ENCODE measurements at regions not wholly inside any gene's neighbourhood (a gene's known extent, or its start where the extent isn't known, plus 50 kb on each side); places are given as distances from the start of the nearest gene placed in this dataset.

DNA sequence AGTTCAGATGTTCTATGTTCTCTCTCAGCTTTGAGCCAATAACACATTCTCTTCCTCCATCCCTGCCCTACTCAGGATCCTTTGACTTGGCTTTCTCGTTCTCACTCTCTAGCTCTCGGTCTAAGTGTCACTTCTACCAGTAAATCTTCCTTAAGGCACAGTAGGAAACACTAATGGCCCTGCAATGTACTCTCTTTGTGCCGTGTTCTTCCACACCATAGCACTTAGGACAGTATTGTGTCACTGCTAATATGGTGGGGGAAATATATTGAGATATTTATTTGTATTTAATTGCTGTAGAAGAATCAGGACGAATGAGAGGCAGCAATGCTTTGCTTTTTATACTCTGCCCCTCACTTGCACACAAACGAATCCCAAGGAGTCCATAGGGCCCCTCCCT lies 493.1 kb downstream of the SHISA9 start:
- DNase-seq (ENCODE audit: low read depth), result no peak

DNA sequence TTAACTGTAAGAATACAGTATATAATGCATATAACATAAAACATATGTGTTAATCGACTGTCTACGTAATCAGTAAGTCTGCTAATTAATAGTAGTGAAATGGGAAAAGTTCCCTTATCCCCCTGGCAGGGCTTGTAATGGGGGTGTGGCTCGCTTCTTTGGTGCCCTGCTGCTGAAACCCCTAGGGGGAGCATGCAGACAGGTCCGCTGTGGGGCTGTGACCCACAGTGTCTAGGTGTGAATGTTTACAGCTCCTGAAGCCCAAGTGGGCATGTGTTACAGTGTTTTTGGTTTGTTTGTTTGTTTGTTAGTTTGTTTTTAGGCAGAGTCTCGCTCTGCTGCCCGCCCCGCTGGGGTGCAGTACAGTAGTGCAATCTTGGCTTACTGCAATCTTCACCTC lies 495.7 kb downstream of the SHISA9 start:
- no peak for DNase-seq (ENCODE audit: low read depth)

GRCh38 chr16:13401641-13402040 lies 500.2 kb downstream of the SHISA9 start:
- no peak for DNase-seq (ENCODE audit: low read depth)

DNA sequence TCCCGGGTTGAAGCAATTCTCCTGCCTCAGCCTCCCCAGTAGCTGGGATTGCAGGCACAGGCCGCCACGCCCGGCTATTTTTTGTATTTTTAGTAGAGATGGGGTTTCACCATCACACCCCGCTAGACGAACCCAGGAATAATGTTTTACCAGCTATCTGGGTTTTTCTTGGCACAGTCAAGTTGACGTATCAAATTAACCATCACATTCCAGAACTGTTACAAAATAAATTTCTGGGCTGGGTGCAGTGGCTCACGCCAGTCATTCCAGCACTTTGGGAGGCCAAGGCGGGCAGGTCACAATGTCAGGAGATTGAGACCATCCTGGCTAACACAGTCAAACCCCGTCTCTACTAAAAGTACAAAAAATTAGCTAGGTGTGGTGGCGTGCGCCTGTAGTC lies 501.2 kb downstream of the SHISA9 start:
- no peak for DNase-seq (ENCODE audit: low read depth)

GRCh38 chr16:13403326-13403725 lies 501.9 kb downstream of the SHISA9 start:
- DNase-seq (ENCODE audit: low read depth), result no peak

DNA sequence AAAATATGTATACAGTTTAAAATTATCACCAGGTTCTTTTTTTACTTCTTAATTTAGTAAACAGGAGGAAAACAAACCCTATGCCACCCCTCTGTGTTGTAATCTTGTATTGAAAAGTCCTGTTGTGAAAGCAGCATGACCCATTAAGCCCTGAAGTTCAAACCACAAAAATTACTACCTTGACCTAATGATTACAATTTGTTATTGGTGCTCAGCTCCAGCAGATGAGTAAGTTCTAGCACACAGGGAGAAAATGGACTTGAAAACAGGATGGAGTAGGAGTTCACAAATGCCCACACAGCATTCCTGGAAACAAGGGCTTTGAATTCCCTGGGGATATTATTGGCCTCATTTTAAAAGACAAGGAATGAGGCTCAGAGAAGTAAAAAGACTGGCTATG lies 505.8 kb upstream of the ERCC4 start:
- no peak for DNase-seq (ENCODE audit: low read depth)

GRCh38 chr16:13419589-13419988 lies 500.4 kb upstream of the ERCC4 start:
- no peak for DNase-seq (ENCODE audit: low read depth)

DNA sequence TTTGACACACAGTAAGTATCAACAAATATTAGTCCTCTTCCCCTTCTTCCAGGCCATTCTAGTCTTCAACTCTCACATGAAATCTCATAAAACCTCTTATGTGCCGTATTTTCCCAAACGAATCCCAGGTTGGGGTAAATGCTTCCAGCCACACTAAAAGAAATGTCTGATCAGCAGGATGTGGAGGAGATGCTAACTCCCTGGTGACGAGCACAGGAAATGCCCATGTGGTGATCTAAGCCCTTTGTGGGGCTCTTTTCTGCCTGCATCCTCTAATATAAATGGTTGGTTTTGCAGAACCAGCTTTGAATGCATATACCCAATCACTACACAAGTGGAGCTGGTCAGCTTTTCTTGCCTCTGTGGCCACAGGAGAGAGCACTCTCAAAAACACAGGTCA lies 498.2 kb upstream of the ERCC4 start:
- DNase-seq (ENCODE audit: low read depth), result no peak

DNA sequence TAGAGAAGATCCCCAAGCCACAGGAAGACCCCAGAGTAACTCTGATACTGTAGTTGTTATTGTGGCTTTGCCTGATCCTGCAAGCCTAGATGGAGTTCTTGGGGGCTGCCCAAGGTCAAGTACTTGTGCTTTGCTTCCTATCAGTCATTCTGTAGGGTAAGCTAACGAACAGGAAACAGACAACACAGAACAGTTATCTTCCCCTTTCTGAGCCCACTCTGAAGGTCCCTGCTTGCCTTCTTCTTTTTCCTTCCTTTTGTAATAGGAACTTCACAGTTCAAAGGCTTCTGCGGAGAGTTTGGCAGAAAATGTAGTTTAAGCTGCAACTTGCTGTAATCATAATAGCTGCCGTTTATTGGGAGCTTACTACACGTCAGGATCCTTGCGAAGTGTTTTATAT lies 494.1 kb upstream of the ERCC4 start:
- no peak for DNase-seq (ENCODE audit: low read depth)

GRCh38 chr16:13426269-13426668 lies 493.7 kb upstream of the ERCC4 start:
- DNase-seq (ENCODE audit: low read depth), result no peak

GRCh38 chr16:13426736-13427135 lies 493.2 kb upstream of the ERCC4 start:
- no peak for DNase-seq (ENCODE audit: low read depth)

DNA sequence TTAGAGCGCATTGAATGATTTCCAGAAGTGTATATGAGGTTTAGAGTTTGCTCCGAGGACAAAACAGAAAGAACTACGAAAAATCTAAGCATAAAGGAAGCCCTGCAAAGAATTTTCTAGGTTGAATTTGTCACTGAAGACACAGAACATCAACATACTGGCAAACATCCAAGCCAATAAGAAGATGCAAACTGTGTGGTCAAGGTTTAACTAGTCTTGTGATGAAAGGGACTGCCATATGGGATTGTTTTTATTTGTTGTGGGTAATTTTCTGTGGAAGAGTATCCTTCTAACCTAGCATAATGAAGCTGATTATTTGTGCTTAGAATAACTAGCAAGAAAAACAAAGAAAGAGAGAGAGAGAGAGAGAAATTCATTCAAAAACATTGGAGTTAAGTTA lies 492.0 kb upstream of the ERCC4 start:
- no peak for DNase-seq (ENCODE audit: low read depth)

DNA sequence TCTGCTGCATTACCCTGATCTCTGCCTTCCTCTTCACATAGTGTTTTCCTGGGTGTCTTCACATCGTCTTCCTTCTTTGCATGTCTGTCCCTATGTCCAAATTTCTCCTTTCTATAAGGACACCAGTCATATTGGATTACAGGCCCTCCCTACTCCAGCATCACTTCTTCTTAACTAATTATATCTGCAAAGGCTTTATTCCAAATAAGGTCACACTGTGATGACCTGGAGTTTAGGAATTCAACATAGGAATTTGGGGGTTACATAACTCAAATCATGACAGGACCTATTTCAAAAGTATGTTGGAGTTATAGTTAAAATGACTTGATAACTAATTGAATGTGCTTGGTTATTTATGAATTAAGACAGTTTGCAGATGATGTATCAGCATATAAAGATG lies 490.5 kb upstream of the ERCC4 start:
- no peak for DNase-seq (ENCODE audit: low read depth)

DNA sequence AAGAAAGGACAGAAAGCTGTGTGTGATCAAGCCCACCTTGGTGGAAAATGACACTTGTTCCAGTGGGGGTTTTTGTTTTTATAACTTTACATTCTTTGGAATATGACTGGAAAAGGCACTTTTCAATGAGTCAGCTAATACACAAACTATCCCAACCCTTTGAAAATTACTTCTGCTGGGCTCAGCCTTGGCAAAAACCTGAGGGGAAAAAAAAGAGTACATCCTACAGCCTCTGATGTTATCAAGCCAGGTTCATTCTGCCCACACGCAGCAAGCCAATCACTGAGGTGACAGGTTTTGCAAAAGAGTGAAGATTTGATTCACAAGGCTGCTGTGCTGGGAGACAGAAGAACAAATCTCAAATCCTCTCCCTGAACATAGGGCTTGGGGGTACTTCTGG lies 484.5 kb upstream of the ERCC4 start:
- no peak for DNase-seq (ENCODE audit: low read depth)

- DNase-seq (ENCODE audit: low read depth), result no peak
Measured at GRCh38 chr16:13435873-13436474, 484.0 kb upstream of the ERCC4 start.

- DNase-seq (ENCODE audit: low read depth), result no peak
Measured at GRCh38 chr16:13436641-13437412, 483.1 kb upstream of the ERCC4 start.

DNA sequence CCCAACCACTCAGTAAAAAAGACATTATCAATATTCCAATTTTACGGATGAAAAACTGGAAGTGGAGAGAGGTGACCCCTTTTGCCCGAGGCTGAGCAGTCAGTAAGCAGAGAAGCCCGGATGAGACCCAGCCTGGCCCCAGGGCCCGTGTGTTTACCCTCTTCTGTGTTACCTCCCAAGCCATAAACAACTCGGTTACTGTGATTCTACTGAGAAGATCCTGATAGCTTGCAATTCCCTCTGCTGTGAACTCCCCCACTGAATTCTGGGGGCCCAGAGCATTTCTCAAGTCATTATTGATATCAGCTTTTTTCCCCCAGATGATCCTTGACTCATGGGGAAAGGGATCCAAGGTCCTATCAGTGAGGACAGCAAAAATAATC lies 482.6 kb upstream of the ERCC4 start:
- no peak for DNase-seq (ENCODE audit: low read depth)

- no peak for DNase-seq (ENCODE audit: low read depth)
Measured at GRCh38 chr16:13438064-13438463, 481.9 kb upstream of the ERCC4 start.

GRCh38 chr16:13439766-13440165 lies 480.2 kb upstream of the ERCC4 start:
- no peak for DNase-seq (ENCODE audit: low read depth)

- no peak for DNase-seq (ENCODE audit: low read depth)
Measured at GRCh38 chr16:13441675-13442074, 478.3 kb upstream of the ERCC4 start.

GRCh38 chr16:13448346-13448745 lies 471.6 kb upstream of the ERCC4 start:
- DNase-seq (ENCODE audit: low read depth), result no peak

DNA sequence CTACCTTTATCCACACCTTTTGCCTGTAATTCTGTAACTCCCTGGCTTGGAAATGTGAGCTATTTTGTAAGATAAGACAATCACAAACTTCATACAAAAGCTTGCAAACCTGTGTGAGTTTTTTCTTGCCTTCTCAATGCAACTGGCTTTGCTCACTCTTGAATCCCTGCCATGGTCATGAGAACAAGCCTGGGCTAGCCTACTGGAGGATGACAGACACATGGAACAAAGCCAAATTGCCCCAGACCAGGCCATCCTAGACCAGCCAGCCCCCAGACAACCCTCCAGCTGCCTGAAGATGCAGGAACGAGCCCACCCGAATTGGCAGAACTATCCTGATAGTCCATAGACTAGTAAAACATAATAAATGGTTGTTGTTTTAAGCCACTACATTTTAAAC lies 466.6 kb upstream of the ERCC4 start:
- DNase-seq (ENCODE audit: low read depth), result no peak

GRCh38 chr16:13453938-13454553 lies 465.9 kb upstream of the ERCC4 start:
- DNase-seq (ENCODE audit: low read depth), result no peak

DNA sequence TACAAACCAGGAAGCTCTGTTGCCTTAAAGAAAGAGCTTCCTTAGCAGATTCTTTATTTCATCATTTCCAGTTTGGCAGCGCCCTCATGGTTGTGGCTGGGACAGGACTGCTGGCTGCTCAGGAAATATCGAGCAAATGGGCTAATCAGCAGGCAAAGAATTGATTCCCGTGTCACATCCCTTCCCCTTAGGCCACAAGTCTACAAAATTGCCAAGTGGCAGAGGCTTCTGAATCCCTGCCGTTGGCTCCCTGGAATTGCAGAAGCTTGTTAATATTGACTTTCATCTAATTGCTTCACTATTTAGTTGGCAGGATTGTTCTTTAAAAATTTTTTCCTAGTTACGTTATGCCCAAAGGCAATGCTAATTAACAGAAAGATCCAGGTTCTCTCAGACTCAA lies 456.3 kb upstream of the ERCC4 start:
- DNase-seq (ENCODE audit: low read depth), result no peak
